22Rv1 (cell line): ENCODE measurements at regions not wholly inside any gene's neighbourhood (a gene's known extent, or its start where the extent isn't known, plus 50 kb on each side); places are given as distances from the start of the nearest gene placed in this dataset.

Experiments
- ZFX ChIP-seq: fragments of 450-650 bp; IDR thresholded peaks from 2 replicates; pipeline ENCODE4 v1.6.1; 2017; ENCODE audit warnings: antibody characterized with exemption, borderline replicate concordance
- TF ChIP-seq, protein P1 (sequence below): fragments of 450-650 bp; IDR thresholded peaks from 2 replicates; pipeline ENCODE4 v1.5.1; 2017; ENCODE audit warnings: mild to moderate bottlenecking

- TF ChIP-seq ZFX, result no peak
- TF ChIP-seq, protein P1, sequence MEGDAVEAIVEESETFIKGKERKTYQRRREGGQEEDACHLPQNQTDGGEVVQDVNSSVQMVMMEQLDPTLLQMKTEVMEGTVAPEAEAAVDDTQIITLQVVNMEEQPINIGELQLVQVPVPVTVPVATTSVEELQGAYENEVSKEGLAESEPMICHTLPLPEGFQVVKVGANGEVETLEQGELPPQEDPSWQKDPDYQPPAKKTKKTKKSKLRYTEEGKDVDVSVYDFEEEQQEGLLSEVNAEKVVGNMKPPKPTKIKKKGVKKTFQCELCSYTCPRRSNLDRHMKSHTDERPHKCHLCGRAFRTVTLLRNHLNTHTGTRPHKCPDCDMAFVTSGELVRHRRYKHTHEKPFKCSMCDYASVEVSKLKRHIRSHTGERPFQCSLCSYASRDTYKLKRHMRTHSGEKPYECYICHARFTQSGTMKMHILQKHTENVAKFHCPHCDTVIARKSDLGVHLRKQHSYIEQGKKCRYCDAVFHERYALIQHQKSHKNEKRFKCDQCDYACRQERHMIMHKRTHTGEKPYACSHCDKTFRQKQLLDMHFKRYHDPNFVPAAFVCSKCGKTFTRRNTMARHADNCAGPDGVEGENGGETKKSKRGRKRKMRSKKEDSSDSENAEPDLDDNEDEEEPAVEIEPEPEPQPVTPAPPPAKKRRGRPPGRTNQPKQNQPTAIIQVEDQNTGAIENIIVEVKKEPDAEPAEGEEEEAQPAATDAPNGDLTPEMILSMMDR, result no peak
Observed at GRCh38 chr4:134345244-134345643, 143.7 kb upstream of the PABPC4L start.
